ENCODE measurements at regions not wholly inside any gene's neighbourhood (a gene's known extent, or its start where the extent isn't known, plus 50 kb on each side); places are given as distances from the start of the nearest gene placed in this dataset.
"Not testable (repeated sequence)": the region's sequence is repeated elsewhere in the genome, so short reads cannot be mapped to it uniquely, and the experiment has no call there.

DNA sequence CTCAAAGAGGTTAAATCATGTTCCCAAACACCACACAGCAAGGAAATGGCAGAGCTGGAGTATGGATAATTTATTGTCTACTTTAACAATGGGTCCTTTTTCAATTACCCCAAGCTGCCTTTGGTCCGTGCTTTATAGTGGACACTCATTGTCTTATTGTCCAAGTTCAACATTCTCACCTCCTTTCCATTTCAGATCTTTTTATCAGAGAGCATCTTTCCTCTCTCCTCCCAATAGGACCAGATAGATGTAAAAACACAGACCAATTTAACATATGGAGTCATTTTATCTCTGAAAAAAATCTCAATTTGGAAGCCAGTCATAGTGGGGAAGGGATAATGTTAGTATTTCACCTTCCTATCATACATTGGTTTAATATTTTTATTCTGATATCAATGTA is 83.5 kb upstream of the WAC start:
- no peak for DNase-seq

GRCh38 chr10:28449926-28450325 is 83.0 kb upstream of the WAC start:
- DNase-seq: no peak

DNA sequence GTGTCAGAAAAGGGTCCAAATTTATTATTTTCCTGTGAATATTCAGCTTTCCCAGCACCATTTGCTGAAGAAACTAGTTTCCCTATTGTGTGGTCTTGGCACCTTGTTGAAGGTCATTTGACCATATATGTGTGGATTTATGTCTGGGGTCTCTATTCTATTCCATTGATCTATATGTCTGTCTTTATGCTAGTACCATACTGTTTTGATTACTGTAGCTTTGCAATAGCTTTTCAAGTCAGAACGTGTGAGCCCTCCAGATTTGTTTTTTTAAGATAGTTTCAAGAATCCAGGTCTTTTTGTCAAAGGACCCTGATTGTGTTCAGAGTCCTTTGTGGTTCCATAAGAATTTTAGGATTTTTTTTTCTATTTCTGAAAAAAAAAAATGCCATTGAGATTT is 79.0 kb upstream of the WAC start:
- no peak for DNase-seq

GRCh38 chr10:28457110-28457509 is 75.8 kb upstream of the WAC start:
- no peak for DNase-seq

- not testable (repeated sequence) for DNase-seq
These were observed 75.0 kb upstream of the WAC start for GRCh38 chr10:28457873-28458272.

GRCh38 chr10:28459453-28460144 is 73.3 kb upstream of the WAC start:
- no peak for DNase-seq

DNA sequence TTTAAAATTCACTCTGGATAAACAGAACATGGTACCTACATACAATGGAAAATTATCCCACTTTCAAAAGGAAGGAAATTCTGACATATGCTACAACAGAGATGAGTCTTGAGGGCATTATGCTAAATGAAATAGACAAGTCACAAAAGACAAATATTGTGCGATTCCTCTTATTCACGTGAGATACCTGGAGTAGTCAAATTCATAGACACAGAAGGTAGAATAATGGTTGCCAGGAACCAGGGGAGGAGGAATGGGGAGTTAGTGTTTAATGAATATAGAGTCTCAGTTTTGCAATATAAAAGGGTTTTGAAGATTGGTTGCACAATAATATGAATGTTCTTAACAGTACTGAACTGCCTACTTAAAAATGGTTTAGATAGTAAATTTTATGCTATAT is 69.8 kb upstream of the WAC start:
- DNase-seq: no peak

GRCh38 chr10:28463676-28464395 is 69.1 kb upstream of the WAC start:
- DNase-seq: no peak

GRCh38 chr10:28467615-28468014 is 65.3 kb upstream of the WAC start:
- no peak for DNase-seq

- DNase-seq: no peak
These were observed 64.0 kb upstream of the WAC start for GRCh38 chr10:28468707-28469483.

DNA sequence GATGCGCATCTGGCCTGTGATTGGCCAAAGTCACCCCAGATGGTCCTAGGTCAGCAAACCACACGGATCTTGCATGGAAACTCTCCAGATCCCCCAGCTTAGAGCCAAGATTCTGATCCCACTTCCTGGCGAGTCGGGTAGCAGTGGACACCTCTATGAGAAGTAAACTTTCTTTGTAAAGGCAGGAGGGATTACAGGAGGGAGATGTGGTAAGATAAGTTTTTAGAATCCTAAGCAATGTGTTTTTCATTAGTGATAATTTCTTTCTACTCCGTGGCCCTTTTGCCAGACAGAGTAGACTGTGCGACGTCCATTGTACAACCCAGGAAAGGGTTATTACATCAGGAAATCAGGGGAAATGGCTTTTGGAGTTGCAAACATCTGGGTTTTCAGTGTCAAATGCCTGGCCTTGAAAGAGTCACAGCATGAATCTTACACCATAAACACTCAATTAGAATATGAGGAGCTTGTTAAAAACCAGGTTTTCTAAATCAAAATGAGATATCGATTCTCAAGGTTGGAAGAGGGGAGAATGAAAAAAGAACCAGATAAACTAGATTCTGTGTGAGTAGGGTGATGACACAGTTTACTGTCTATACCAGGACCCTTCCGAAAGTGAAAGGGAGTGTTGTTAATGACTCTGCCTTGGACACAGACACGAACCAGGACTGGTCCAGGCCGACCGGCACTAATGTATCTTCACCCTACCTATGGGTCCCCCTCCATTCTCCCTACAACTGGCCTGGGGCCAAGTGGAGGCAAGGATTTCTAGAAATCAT is 61.9 kb upstream of the WAC start:
- DNase-seq: no peak

GRCh38 chr10:28471652-28472050 is 61.3 kb upstream of the WAC start:
- DNase-seq: no peak

DNA sequence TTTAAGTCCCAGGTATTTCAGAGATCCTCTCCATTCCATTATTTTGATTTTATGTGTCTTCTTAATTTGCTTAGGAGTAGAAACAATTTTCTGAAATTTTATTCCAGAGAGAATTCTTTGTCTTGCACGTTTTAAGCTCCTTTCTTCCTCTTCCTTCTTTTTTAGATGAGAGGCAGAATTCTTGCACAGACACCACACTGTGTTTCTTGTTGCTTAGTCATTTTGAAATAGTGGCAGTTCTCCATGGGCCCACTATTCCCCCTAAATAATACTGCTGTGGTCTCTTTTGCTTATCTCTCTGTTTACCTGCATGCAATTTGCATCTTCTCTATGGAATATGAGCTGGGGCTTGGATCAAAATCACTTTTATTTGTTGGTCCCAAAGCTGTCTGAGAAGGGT is 54.3 kb upstream of the WAC start:
- no peak for DNase-seq

DNA sequence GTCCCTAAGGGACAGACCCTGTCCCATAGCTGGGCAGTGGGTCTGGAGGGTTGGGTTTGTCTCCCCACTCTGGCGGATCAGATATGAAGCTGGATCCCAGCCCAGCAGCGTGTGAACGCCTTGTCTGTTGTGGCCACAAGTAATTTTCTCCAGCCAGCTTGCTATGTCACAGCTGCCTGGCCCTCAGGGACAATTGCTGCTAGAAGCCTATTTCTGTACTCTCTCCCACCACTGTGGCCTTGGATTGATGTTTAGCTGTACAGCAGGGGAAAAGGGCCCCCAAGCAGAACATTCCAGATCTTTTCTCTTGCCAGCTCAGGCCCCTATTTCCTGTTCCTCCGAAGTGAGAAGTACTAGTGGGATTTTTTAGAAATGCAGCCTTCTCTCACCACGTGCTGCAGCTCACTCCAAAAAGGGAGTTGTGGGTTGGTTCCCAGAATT is 53.5 kb upstream of the WAC start:
- no peak for DNase-seq

DNA sequence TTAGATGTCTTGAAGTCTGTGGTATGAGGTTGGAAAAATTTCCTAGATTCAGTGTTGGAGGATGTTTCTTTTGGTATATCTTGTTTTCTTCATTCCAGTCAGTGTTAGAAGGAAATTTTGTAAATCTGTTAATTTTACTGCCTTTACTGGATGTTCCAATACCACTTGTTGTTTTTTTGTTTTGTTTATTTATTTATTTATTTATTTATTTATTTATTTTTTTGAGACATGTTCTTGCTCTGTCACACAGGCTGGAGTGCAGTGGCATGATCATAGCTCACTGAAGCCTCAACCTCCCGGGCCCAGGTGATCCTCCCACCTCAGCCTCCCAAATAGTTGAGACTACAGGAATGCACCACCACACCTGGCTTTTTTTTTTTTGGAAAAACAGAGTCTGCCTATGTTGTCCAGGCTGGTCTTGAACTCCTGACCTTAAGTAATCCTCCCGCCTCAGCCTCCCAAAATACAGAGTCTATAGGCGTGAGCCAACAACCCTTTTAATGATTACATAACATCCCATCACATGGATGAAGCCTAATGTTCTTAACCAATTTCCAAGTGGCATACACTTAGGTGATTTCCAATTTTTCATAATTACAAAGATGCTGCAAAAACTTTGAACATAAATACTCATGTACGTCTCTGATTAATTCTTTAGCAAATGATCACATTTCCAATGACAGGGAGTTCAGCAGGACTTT is 52.8 kb upstream of the WAC start:
- DNase-seq: no peak

DNA sequence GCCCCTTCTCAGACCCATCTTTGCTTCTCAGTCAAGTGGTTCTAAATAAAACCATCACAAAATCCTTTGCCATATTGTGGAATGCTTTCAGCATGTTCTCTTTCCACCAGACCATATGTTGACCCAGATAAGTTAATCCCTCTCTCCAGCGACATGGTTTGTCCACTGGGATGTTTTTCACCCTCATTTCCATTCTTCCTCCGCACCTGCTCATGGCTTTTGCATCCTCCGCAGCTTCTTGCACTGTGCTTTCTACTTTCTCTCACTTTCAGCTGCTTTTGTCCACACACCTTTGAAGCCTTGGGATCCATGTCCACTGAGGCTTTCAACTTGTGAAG is 52.3 kb upstream of the WAC start:
- no peak for DNase-seq

DNA sequence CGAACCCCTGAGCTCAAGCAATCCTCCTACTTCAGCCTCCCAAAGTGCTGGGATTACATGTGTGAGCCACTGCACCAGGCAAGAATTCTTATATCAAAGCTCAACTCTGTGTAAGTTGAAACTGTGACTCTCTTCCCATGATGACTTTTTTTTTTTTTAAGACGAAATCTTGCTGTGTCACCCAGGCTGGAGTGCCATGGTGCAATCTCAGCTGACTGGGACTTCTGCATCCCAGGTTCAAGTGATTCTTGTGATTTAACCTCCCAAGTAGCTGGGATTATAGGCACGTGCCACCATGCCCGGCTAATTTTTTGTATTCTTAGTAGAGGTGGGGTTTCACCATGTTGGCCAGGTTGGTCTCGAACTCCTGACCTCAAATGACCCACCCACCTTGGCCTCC is 51.6 kb upstream of the WAC start:
- not testable (repeated sequence) for DNase-seq

- DNase-seq: no peak
These were observed 51.0 kb upstream of the WAC start for GRCh38 chr10:28481968-28482367.

All from SHP77 (cell line).